GM18907 (cell line): ENCODE measurements at regions not wholly inside any gene's neighbourhood (a gene's known extent, or its start where the extent isn't known, plus 50 kb on each side); places are given as distances from the start of the nearest gene placed in this dataset.

Experiments used
- ATAC-seq: cut with Tn5 transposase; IDR thresholded peaks from one replicate; pipeline ENCODE4 v1.9.1; 2021; ENCODE audit warnings: mild to moderate bottlenecking, moderate library complexity; ENCODE audit not compliant: unreplicated experiment

GRCh38 chr3:35849496-35849895, 210.2 kb downstream of the ARPP21 start:
- no peak for ATAC-seq

- ATAC-seq = no peak
Observed at GRCh38 chr3:35849963-35850362, 210.6 kb downstream of the ARPP21 start.

GRCh38 chr3:35857004-35857403, 217.7 kb downstream of the ARPP21 start:
- peak; percentile 91 for ATAC-seq

DNA sequence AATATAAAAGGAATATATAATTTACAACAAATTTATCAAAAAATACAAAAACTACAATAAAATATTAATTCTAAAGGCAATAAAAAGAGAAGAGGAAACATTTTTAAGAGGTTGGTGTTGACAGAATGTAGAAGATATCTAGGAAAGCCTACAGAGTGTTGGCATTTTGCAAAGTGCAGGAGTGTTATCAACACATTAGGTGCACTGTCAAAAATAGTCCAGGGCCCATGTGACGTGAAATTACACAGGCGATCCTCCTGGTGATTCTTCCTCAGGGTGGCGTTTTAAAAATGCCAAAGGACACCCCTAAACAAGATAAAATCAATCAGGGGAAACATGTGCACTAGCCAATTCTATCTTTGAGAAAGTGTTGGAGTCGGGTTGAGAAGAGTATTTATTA, 222.7 kb downstream of the ARPP21 start:
- ATAC-seq = no peak

DNA sequence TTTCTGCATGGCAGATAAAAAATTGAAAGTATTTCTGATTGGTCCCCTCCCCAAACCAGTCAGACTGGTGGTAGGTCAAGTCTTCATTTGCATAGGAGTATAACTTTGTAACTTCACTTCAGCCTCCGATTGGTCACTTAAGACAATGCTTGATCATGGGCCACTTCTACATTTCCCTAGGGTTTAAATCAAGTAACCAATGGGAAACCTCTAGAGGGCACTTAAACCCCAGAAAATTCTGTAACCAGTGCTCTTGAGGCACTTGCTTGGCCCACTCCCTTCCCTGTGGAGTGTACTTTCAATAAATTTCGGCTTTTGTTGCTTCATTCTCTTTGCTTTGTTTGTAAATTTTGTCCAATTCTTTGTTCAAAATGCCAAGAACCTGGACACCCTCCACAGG, 225.5 kb downstream of the ARPP21 start:
- no peak for ATAC-seq

GRCh38 chr3:35867791-35868190, 228.5 kb downstream of the ARPP21 start:
- no peak for ATAC-seq

GRCh38 chr3:35871009-35871408, 231.7 kb downstream of the ARPP21 start:
- ATAC-seq = no peak

DNA sequence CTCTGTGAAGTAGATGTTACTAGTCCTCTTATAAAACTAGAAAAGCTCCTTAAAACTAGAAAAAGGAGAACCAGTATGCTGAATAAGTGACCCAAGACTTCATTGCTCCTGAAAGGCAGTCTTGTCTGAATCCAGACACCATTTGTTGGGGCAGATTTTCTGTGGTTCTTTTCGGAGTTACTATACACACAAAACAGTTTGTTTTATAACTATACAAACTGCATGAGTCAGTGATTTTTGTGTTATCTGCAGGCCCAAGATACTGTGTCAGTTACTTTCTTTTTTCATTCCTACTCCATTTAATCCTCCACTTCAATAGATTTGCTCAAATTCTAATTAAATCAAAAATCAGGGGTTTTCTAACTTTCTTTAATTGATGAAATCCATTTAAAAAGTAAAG, 244.6 kb downstream of the ARPP21 start:
- no peak for ATAC-seq

DNA sequence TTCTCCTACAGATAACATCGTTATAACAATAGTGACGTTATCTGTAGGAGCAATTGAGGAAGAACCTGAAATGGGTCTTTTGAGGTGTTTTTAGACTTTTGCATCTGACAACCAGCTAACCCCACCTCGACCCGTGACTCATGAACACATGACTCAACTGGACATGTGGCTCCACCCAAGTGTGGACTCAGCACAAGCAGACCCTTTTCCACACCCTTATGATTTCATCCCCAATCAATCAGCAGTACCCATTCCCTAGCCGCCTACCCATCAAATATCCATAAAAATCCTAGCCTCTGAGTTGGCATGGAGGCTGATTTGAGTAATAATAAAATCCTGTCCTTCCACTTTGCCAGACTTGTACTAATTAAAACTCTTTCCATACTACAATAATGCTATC, 255.4 kb downstream of the ARPP21 start:
- ATAC-seq = no peak

GRCh38 chr3:35899245-35899644, 259.9 kb downstream of the ARPP21 start:
- ATAC-seq = no peak

GRCh38 chr3:35900079-35900478, 260.8 kb downstream of the ARPP21 start:
- no peak for ATAC-seq

GRCh38 chr3:35908366-35909232, 269.3 kb downstream of the ARPP21 start:
- peak; percentile 88 for ATAC-seq

- ATAC-seq = no peak
Observed at GRCh38 chr3:35919160-35919559, 279.8 kb downstream of the ARPP21 start.

DNA sequence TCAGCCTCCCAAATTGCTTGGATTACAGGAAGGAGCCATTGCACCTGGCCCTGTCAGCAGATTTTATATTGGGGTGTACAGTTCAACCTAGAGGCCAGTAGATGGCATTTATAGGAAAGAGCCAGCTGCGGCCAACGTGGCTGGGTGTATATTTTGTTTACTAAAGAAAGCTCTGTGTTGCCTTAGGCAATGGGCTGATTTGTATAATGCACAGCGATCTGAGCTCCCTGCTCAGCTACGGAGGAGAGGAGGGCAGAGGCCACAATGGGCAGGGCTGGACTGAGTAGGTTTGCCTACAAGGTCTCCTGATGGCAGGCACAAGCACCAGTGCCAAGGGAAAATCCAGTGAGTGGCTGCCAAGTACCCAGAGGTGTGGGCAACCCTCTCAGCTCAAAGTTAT, 282.4 kb downstream of the ARPP21 start:
- ATAC-seq = no peak

DNA sequence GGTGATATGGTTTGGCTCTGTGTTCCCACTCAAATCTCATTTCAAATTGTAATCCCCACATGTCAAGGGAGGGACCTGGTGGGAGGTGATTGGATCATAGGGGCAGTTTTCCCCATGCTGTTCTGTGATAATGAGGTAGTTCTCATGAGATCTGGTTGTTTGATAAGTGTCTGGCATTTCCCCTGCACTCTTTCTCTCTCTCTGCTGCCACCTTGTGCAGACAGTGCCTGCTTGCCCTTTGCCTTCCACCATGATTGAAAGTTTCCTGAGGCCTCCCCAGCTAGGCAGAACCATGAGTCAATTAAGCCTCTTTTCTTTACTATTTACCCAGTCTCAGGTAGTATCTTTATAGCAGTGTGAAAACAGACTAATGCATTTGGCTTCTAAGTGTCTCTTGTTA, 284.7 kb downstream of the ARPP21 start:
- peak; percentile 80 for ATAC-seq

GRCh38 chr3:35927441-35927840, 288.1 kb downstream of the ARPP21 start:
- no peak for ATAC-seq

- no peak for ATAC-seq
Observed at GRCh38 chr3:35929158-35929557, 289.8 kb downstream of the ARPP21 start.

GRCh38 chr3:35931867-35932266, 292.5 kb downstream of the ARPP21 start:
- no peak for ATAC-seq

DNA sequence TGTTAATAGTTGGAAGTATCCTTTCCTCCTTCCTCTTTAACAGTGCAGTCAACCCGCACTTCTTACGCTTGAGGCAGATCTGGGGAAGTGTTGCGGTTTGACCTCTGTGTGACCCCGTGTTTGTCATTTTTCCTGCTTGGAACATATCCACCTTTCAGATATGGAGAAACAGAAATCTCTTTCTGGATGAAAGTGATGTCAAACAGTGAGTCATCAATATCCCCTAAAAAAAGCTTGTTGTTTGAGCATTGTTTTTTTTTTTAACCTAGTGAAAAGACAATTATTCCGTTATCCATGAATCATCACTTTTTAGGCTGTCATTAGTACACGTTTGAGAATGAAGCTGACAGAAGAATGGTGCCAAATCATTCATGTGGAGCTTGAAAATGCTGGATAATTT, 293.7 kb downstream of the ARPP21 start:
- ATAC-seq = no peak

- no peak for ATAC-seq
Observed at GRCh38 chr3:35936571-35936970, 297.2 kb downstream of the ARPP21 start.

DNA sequence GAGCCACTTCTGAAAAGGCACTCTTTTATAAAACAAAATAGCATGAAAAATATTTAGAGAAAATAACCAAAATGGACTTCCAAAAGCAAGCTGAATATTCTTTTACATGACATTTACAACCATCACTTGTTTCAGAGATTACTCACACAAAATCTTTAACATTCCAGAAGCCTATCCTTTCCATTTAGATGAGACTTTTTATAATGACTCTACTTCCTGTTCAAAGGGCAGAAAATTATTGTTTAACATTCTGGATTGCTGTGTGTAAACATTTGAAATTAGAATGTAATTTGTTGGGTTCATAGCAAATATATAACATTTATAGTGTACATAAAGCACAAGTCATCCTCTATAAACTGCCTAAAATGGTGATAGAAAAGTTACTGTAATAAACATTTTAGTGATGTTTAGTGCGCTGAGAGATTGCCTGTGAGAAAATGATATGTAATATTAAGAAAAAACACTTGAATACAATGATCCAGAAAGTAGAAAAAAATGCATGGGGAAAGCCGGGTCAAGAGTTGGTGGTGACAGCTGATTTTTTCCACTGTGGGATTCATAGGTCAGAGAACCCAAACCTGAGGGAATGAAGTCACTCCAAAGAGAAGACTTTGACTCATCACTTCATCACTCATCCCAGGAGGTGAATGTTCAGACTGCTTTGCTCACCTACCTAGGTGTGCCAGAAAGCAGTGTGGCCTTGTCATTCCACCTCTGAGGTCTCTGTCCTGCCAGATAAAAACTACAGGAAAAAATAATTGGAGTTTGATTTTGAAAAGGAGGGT, 305.8 kb downstream of the ARPP21 start:
- ATAC-seq = no peak
